Prostate gland (tissue), 2 donors: ENCODE measurements at regions not wholly inside any gene's neighbourhood (a gene's known extent, or its start where the extent isn't known, plus 50 kb on each side); places are given as distances from the start of the nearest gene placed in this dataset.

ENCODE experiments used
- DNase-seq: peaks from one replicate; pipeline ENCODE4 v3.0.0-alpha.2; 2019; ENCODE audit warnings: low spot score
- H3K27ac ChIP-seq, 2 donors: fragments of 200-600 bp; sonication (generic); 2 replicates each; pipeline ENCODE4 v1.5.1; 2017 to 2019
- H3K27me3 ChIP-seq: fragments of 200-600 bp; sonication (generic); replicated peaks from 2 replicates; pipeline ENCODE4 v1.5.1; 2019; ENCODE audit not compliant: insufficient read depth
- H3K36me3 ChIP-seq, 2 donors: fragments of 200-600 bp; sonication (generic); 1 replicate in 1 of 2; 2 replicates in 1 of 2; pipeline versions ENCODE4 v1.5.1 to v1.8.1; 2017 to 2019
- H3K4me1 ChIP-seq: fragments of 200-600 bp; sonication (generic); replicated peaks from 2 replicates; pipeline ENCODE4 v1.5.1; 2019
- H3K4me3 ChIP-seq, 2 donors: fragments of 200-600 bp; sonication (generic); 2 replicates each; pipeline ENCODE4 v1.5.1; 2017 to 2019
- H3K9me3 ChIP-seq: fragments of 200-600 bp; sonication (generic); 2 replicates; pipeline ENCODE4 v1.5.1; 2017
- CTCF ChIP-seq, 4 experiments: fragments of 200-600 bp in 2 of 4; fragments of 450-650 bp in 2 of 4; sonication (generic) in 2 of 4; IDR thresholded peaks; 1 replicate in 3 of 4; 2 replicates in 1 of 4; pipeline ENCODE4 v1.5.1; 2016 to 2019; ENCODE audit warnings: antibody characterized with exemption in 4 of 4, mild to moderate bottlenecking in 2 of 4, moderate library complexity in 2 of 4
- POLR2A ChIP-seq: fragments of 450-650 bp; IDR thresholded peaks from one replicate; pipeline ENCODE4 v1.6.1; 2016; ENCODE audit warnings: antibody characterized with exemption, mild to moderate bottlenecking
- POLR2AphosphoS5 ChIP-seq: sonication (generic); formaldehyde crosslinking; IDR thresholded peaks from one replicate; pipeline ENCODE4 v1.6.1; 2017; ENCODE audit warnings: antibody characterized with exemption
- WGBS: methylation state at CpG from one replicate; pipeline ENCODE4 v1.1.5; 2018; 5-methylcytosine and 5-hydroxymethylcytosine counted together
- intact Hi-C: fragments of 100-400 bp; cut with DNase I; formaldehyde crosslinking; loops from one replicate; pipeline ENCODE4 v1.14.2; 2022

GRCh38 chr18:28574175-28574574, 397.2 kb upstream of the CDH2 start:
- no peak for DNase-seq
- Histone ChIP-seq H3K27me3 (no peaks in the 10 kb centered on the region), H3K36me3 (no peaks in the 10 kb centered on the region), H3K4me1 (no peaks in the 10 kb centered on the region), H3K9me3 (no peaks in the 10 kb centered on the region), H3K4me3 (no peak overlapping the region), H3K27ac (no peak overlapping the region)
- TF ChIP-seq CTCF (IDR thresholded peaks at IDR 0.05) (no peak), POLR2AphosphoS5 (no peak), POLR2A (no peak)
- intact Hi-C loops, result no loop called here
- WGBS, result 93% methylated on average over 1 of the region's 1 CpG

GRCh38 chr18:28571929-28572328, 395.0 kb upstream of the CDH2 start:
- Histone ChIP-seq H3K27me3 (no peaks in the 10 kb centered on the region), H3K36me3 (no peaks in the 10 kb centered on the region), H3K4me1 (no peaks in the 10 kb centered on the region), H3K9me3 (no peaks in the 10 kb centered on the region), H3K4me3 (no peak overlapping the region), H3K27ac (no peak overlapping the region)
- TF ChIP-seq POLR2A, result no peak
- TF ChIP-seq CTCF (IDR thresholded peaks at IDR 0.05), result no peak
- 75% methylated on average over 2 of the region's 2 CpGs for WGBS
- intact Hi-C loops, result no loop called here
- no peak for DNase-seq

- no peaks in the 10 kb centered on the region for H3K4me1 ChIP-seq
- H3K27ac ChIP-seq, result no peak overlapping the region
- no peaks in the 10 kb centered on the region for H3K9me3 ChIP-seq
- H3K27me3 ChIP-seq, result no peaks in the 10 kb centered on the region
- no peak for DNase-seq
- intact Hi-C loops, result no loop called here
- no peak for TF ChIP-seq POLR2AphosphoS5
- no peak for TF ChIP-seq CTCF (IDR thresholded peaks at IDR 0.05)
- no peak for TF ChIP-seq POLR2A
- no peak overlapping the region for H3K4me3 ChIP-seq
- no peaks in the 10 kb centered on the region for H3K36me3 ChIP-seq
These were observed 383.4 kb upstream of the CDH2 start for GRCh38 chr18:28560331-28560730.

- TF ChIP-seq POLR2AphosphoS5, result no peak
- no peak for TF ChIP-seq POLR2A
- TF ChIP-seq CTCF (IDR thresholded peaks at IDR 0.05), result no peak
- 27% methylated on average over 1 of the region's 1 CpG for WGBS
- Histone ChIP-seq H3K27me3 (no peaks in the 10 kb centered on the region), H3K9me3 (no peaks in the 10 kb centered on the region), H3K4me1 (no peaks in the 10 kb centered on the region), H3K4me3 (no peak overlapping the region), H3K36me3 (no peaks in the 10 kb centered on the region), H3K27ac (no peak overlapping the region)
- intact Hi-C loops, result no loop called here
- DNase-seq, result no peak
These were observed 382.6 kb upstream of the CDH2 start for GRCh38 chr18:28559511-28559910.

- no peak for DNase-seq
- WGBS, result 64% methylated on average over 4 of the region's 4 CpGs
- Histone ChIP-seq H3K27me3 (no peaks in the 10 kb centered on the region), H3K9me3 (no peaks in the 10 kb centered on the region), H3K27ac (no peak overlapping the region), H3K4me1 (no peaks in the 10 kb centered on the region), H3K36me3 (no peaks in the 10 kb centered on the region), H3K4me3 (no peak overlapping the region)
- intact Hi-C loops, result no loop called here
- TF ChIP-seq CTCF (IDR thresholded peaks at IDR 0.05) (no peak), POLR2AphosphoS5 (no peak), POLR2A (no peak)
These were observed 365.0 kb upstream of the CDH2 start for GRCh38 chr18:28541934-28542333.
